ENCODE measurements at regions not wholly inside any gene's neighbourhood (a gene's known extent, or its start where the extent isn't known, plus 50 kb on each side); places are given as distances from the start of the nearest gene placed in this dataset.

DNA sequence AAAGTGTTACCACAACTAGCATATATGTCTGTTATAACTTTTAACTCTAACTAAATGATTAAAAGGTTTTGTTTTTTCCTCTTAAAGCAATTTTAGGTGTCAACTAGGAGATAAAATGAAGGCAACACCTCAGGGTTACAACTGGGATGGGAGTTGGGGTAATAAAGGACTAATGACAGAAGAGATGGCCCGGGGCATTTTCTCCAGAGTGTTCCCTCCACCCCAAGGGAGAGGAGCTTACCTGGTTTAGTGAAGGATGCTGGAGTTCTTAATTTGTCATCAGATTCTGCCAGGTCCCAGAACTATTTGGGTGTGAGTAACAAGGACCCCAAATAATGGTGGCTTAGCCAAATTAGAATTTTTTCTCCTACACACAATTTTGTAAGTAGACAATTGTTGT lies 260.3 kb downstream of the CD109 start:
- Histone ChIP-seq H3K9ac (ENCODE audit: low read length) (no peak overlapping the region), H4K20me1 (ENCODE audit: low read length) (no peaks in the 10 kb centered on the region), H3K79me2 (ENCODE audit: low read length) (no peaks in the 10 kb centered on the region), H3K4me1 (ENCODE audit: insufficient read depth, low read length) (no peaks in the 10 kb centered on the region), H3F3A (ENCODE audit: low read length, unreplicated experiment) (no peaks in the 10 kb centered on the region), H3K36me3 (ENCODE audit: low read depth, low read length) (no peaks in the 10 kb centered on the region), H3K4me2 (ENCODE audit: low read length) (no peak overlapping the region), H3K9me2 (replicated peaks; ENCODE audit: low read length) (no peaks in the 10 kb centered on the region), H3K4me3 (ENCODE audit: low read length) (no peak overlapping the region), H3K9me3 (ENCODE audit: low read length) (no peaks in the 10 kb centered on the region), H3K27me3 (ENCODE audit: low read length) (no peaks in the 10 kb centered on the region), H3K27ac (ENCODE audit: low read length) (no peak overlapping the region), H2AFZ (ENCODE audit: low read length) (no peak overlapping the region)
- intact Hi-C loops (cut with micrococcal nuclease), result no loop called here
- ATAC-seq, result no peak
- CTCF ChIA-PET, result no interaction called here
- TF ChIP-seq EZH2phosphoT487 (IDR thresholded peaks at IDR 0.05; ENCODE audit: borderline replicate concordance, low read length), result no peak
- TF ChIP-seq, protein P1, sequence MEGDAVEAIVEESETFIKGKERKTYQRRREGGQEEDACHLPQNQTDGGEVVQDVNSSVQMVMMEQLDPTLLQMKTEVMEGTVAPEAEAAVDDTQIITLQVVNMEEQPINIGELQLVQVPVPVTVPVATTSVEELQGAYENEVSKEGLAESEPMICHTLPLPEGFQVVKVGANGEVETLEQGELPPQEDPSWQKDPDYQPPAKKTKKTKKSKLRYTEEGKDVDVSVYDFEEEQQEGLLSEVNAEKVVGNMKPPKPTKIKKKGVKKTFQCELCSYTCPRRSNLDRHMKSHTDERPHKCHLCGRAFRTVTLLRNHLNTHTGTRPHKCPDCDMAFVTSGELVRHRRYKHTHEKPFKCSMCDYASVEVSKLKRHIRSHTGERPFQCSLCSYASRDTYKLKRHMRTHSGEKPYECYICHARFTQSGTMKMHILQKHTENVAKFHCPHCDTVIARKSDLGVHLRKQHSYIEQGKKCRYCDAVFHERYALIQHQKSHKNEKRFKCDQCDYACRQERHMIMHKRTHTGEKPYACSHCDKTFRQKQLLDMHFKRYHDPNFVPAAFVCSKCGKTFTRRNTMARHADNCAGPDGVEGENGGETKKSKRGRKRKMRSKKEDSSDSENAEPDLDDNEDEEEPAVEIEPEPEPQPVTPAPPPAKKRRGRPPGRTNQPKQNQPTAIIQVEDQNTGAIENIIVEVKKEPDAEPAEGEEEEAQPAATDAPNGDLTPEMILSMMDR (conservative IDR thresholded peaks at IDR 0.05; ENCODE audit: low read depth, low read length), result no peak
- TF ChIP-seq EZH2 (IDR thresholded peaks at IDR 0.05; ENCODE audit: low read length, unreplicated experiment), result no peak
- BruUV-seq (replicated peaks), result no TSS peak
- POLR2A ChIA-PET (ENCODE audit: unreplicated experiment), result no interaction called here
- DNase-seq, result no peak

DNA sequence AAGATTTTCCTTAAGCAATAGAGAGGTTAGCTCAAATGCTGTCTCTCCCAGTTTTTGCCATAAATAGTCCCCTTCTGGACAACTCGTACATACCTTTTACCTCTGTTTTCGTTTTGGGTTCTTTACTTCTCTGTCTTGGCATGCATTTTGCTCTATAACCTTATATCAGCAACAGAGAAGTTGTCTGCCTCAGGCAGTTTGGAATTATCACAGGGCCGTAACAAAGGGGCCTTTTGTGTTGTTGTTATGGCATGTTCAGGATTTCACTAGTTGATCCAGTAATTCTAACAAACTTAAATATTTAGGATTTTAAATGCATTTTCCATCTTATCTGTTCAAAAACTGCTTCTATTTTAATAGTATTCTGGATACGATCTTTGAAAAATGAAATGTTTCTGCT lies 259.8 kb downstream of the CD109 start:
- H3K36me3 ChIP-seq (ENCODE audit: low read depth, low read length), result no peaks in the 10 kb centered on the region
- H2AFZ ChIP-seq (ENCODE audit: low read length), result no peak overlapping the region
- no peak overlapping the region for H3K4me3 ChIP-seq (ENCODE audit: low read length)
- H3K79me2 ChIP-seq (ENCODE audit: low read length), result no peaks in the 10 kb centered on the region
- ATAC-seq, result no peak
- CTCF ChIA-PET, result no interaction called here
- no peak overlapping the region for H3K4me2 ChIP-seq (ENCODE audit: low read length)
- H3F3A ChIP-seq (ENCODE audit: low read length, unreplicated experiment), result no peaks in the 10 kb centered on the region
- no TSS peak for BruUV-seq (replicated peaks)
- H4K20me1 ChIP-seq (ENCODE audit: low read length), result no peaks in the 10 kb centered on the region
- no peak overlapping the region for H3K27ac ChIP-seq (ENCODE audit: low read length)
- H3K4me1 ChIP-seq (ENCODE audit: insufficient read depth, low read length), result no peaks in the 10 kb centered on the region
- no peaks in the 10 kb centered on the region for H3K9me2 ChIP-seq (replicated peaks; ENCODE audit: low read length)
- H3K27me3 ChIP-seq (ENCODE audit: low read length), result no peaks in the 10 kb centered on the region
- intact Hi-C loops (cut with micrococcal nuclease), result no loop called here
- no peak overlapping the region for H3K9ac ChIP-seq (ENCODE audit: low read length)
- no peak for DNase-seq
- POLR2A ChIA-PET (ENCODE audit: unreplicated experiment), result no interaction called here
- H3K9me3 ChIP-seq (ENCODE audit: low read length), result no peaks in the 10 kb centered on the region
- TF ChIP-seq EZH2 (IDR thresholded peaks at IDR 0.05; ENCODE audit: low read length, unreplicated experiment) (no peak), EZH2phosphoT487 (IDR thresholded peaks at IDR 0.05; ENCODE audit: borderline replicate concordance, low read length) (no peak)
- TF ChIP-seq, protein P1 (conservative IDR thresholded peaks at IDR 0.05; ENCODE audit: low read depth, low read length), result no peak

DNA sequence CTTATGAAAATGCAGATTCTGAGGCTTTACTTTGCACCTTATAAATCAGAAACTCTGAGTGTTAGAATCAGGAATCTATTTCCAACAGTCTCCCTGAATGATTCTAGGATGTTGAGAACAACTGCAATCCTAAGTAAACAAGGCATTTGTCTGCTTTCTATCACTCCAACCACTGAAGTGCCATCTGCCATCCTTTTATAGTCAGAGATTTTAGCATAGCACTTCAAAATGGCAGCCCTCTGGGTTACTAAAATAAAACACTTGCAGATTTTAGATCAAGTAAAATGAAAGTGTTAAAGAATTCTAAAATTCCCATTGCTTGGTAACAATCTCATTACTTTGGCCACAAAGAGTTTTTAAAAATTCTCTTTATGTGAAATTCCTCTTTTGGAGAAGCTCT lies 258.9 kb downstream of the CD109 start:
- Histone ChIP-seq H3K4me3 (ENCODE audit: low read length) (no peak overlapping the region), H3K27ac (ENCODE audit: low read length) (no peak overlapping the region), H3K36me3 (ENCODE audit: low read depth, low read length) (no peaks in the 10 kb centered on the region), H3F3A (ENCODE audit: low read length, unreplicated experiment) (no peaks in the 10 kb centered on the region), H3K9me2 (replicated peaks; ENCODE audit: low read length) (no peaks in the 10 kb centered on the region), H3K79me2 (ENCODE audit: low read length) (no peaks in the 10 kb centered on the region), H3K9me3 (ENCODE audit: low read length) (no peaks in the 10 kb centered on the region), H4K20me1 (ENCODE audit: low read length) (no peaks in the 10 kb centered on the region), H3K4me2 (ENCODE audit: low read length) (no peak overlapping the region), H3K27me3 (ENCODE audit: low read length) (no peaks in the 10 kb centered on the region), H3K4me1 (ENCODE audit: insufficient read depth, low read length) (no peaks in the 10 kb centered on the region), H3K9ac (ENCODE audit: low read length) (no peak overlapping the region), H2AFZ (ENCODE audit: low read length) (no peak overlapping the region)
- DNase-seq (no peak), ATAC-seq (no peak)
- intact Hi-C loops (cut with micrococcal nuclease), result no loop called here
- TF ChIP-seq EZH2 (IDR thresholded peaks at IDR 0.05; ENCODE audit: low read length, unreplicated experiment), result no peak
- TF ChIP-seq EZH2phosphoT487 (IDR thresholded peaks at IDR 0.05; ENCODE audit: borderline replicate concordance, low read length), result no peak
- TF ChIP-seq, protein P1 (conservative IDR thresholded peaks at IDR 0.05; ENCODE audit: low read depth, low read length), result no peak
- BruUV-seq (replicated peaks), result no TSS peak
- ChIA-PET CTCF (no interaction called here), POLR2A (ENCODE audit: unreplicated experiment) (interaction anchor here (0.6 kb wide), 1 partner anchor 13 kb away, joined by 3 read pairs; no protein-coding TSS in a partner anchor)
